GM21526 (cell line): ENCODE measurements at regions not wholly inside any gene's neighbourhood (a gene's known extent, or its start where the extent isn't known, plus 50 kb on each side); places are given as distances from the start of the nearest gene placed in this dataset.

ENCODE experiments used
- ATAC-seq: cut with Tn5 transposase; IDR thresholded peaks from one replicate; pipeline ENCODE4 v1.9.1; 2021; ENCODE audit warnings: moderate library complexity; ENCODE audit not compliant: unreplicated experiment, low FRiP score

GRCh38 chr10:88161070-88161469 lies 297.6 kb downstream of the PTEN start:
- ATAC-seq = no peak

DNA sequence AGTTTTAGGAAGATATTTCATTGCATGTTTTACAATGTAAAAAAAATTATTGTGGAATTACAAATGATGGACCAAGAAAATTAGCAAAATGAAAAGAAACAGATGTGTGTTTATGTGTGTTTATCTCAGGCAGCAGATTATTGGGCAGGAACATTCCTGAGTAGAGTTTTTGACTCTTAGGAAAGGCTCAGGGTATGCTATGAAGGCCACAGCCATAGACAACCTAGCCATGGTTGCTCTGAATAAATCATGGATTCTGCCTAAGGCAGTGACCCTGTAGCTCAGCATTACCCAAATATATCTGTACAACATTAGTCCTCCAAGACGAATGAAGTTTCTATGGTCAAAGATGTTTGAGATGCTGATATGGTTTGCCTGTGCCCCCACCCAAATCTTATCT lies 298.3 kb downstream of the PTEN start:
- no peak for ATAC-seq

DNA sequence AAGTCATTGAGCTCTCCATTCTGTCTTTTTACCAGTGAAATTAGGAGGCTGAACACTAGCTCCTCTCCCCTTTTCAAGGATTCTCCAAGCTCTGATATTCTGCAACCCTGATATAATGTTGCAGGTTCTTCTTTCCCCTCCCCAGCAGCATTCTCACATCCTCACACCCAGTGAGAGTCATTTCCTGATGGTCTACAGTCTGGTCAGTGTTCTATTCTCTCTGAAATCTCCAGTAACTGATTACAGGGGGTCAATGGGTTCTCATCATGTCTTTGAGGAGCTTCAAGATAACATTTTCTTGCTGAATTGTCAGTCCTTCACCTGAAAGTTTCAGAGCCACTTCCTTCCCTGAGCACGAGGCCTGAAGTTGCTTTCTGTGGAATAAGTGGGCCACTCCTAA lies 299.4 kb downstream of the PTEN start:
- ATAC-seq = no peak

DNA sequence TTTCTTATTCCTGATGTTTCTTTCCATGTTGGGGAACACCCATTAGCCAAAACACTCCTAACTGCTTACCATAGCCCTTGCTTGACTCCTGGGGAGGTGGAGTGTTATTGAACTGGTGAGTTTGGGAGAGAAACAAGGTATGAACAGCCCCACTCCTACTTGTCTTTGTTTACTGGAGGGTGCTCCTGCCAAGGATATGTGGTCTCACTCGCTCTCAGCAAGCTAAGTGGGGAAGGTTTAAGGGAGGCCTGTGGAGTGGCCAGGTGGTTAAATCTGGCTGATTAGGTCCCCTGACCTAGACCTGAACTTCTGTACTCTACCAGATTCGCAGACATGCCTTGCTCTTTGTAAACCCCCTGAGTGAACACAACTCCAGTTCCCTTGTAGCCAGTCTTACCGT lies 300.1 kb downstream of the PTEN start:
- no peak for ATAC-seq

DNA sequence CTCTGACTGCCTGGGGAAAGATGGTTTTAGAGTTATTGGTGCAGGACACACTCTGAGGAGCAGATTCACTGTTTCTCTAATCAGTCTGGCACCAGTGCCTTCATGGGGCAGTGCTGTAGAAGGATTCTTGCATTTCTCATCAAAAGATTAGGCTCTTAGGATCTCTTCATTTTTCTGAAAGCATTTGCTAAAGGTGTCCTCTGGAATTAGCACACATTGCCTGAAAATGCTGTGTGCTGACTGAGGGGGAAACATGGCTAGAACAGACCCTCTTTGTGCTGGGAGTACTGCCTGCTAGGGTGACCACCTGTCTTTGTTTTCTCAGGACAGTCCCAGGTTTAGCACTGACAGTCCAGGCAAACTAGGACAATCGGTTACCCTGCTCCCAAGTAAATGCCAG lies 301.0 kb downstream of the PTEN start:
- ATAC-seq = no peak

DNA sequence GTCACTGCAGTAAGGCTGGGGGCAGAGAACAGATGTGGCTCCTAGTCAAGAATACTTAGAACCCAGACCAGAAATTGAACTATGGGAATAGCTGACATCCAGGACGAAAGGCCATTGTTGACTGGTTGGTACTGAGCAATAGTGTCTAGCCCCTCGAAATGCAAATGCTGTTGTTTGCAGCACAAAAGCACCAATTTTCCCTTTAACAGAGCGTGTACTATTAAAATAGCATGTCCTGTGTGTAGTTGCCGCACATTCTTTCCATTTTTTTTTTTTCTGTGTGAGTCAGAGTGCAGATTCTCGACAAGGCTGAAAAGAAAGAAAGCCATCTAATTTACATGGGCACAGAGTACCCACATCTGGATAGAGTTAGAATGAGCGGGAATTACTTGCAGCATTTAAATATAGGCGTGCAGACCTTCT lies 302.4 kb downstream of the PTEN start:
- ATAC-seq = no peak

GRCh38 chr10:88168171-88169036 lies 305.0 kb downstream of the PTEN start:
- no peak for ATAC-seq

DNA sequence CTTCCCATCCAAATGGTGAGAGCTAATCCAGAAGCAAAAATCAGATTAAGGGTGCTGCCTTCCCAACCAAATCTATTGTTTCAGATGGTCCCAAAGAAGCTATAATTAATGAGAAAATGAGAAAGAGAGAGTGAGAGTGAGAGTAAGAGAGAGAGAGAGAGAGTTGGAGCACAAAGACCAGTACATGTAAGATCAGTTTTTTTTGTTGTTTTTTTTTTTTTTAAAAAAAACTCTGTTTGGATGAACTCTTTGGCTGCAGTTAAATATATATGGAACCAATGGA lies 305.6 kb downstream of the PTEN start:
- ATAC-seq = no peak

DNA sequence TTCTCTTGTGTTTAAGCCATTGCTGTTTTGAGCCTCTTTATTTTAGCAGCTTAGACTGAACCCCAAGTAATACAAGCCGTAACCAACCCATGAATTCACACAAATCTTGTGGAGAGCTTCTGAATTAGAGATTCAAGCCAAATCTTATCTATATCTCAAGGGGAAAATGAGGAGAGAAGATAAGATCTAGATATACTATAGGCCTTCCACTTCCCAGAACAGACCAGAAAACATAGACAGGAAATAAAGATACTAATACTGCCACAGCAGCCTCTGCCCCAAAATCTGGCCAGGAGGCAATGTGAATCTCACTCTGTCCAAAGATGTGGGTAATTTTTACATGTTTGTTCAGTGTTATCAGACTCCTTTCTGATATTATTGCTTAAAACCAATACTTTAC lies 307.2 kb downstream of the PTEN start:
- no peak for ATAC-seq

DNA sequence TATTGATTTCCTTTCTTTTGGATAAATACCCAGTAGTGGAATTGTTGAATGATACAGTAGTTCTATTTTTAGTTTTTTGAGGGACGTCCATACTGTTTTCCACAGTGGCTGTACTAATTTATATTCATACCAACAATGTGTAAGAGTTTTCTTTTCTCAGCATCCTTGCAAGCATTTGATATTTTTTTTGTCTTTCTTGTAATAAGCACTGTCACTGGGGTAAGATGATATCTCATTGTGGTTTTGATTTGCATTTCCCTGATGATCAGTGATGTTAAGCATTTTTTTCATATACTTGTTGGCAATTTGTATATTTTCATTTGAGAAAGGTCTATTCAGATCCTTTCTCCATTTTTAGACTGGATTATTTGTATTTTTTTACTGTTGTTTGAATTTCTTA lies 308.7 kb downstream of the PTEN start:
- ATAC-seq = no peak

GRCh38 chr10:88174391-88174790 lies 311.0 kb downstream of the PTEN start:
- no peak for ATAC-seq

- no peak for ATAC-seq
Observed at GRCh38 chr10:88178758-88179157, 315.3 kb downstream of the PTEN start.

GRCh38 chr10:88179831-88180230 lies 316.4 kb downstream of the PTEN start:
- no peak for ATAC-seq

DNA sequence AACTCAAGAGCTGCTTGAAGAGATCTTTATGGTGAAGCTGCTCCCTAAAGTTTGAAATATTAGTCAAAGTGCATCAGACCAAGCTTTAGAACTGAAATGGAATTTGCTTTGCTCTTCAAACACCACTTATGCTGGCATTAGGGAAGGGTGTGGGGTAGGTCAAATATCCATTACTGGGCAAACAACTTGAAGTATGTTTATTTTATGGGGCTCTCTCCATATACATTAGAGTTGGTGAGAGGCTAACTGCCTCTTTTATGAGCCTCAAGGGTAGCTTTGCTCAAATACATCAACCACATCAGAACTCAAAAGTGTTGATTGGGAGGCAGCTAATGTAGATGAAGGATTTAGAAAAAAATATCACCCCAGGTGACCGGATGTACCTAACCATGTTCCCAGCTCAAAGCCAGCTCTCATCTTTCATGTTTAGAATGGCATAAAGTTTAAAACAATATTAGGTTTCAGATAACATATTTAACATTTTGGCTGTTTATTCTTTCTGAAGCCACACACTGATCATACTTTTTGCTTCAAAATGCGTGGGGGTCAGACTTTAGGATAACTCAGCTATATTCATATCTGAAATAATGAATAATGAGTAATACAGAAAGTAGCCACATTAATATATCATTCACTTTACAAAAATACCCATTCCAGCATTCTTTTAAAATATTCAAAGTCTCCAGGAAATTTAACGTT lies 318.6 kb downstream of the PTEN start:
- ATAC-seq = no peak

- no peak for ATAC-seq
Observed at GRCh38 chr10:88182601-88182930, 319.1 kb downstream of the PTEN start.

- ATAC-seq = no peak
Observed at GRCh38 chr10:88184543-88185297, 321.3 kb downstream of the PTEN start.

DNA sequence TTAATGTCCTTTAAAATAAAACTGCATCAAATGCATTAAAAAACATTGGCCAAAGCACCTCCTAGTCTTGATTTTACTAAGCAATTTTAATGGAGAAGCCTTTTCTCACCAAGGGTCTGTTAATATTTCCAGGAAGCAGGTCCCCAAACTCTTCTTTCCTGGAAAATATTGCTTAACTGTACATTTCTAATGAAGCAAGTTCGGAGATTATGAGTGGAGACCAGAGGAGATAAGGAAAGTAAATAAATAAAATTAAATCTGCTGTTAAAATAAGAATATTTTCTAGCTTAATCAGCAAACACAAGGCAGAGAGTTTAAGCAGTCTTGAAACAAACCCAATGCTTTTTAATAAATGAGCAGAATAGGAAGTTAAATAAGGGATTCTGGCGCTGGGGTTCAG lies 322.4 kb downstream of the PTEN start:
- ATAC-seq = no peak

GRCh38 chr10:88186335-88186734 lies 322.9 kb downstream of the PTEN start:
- no peak for ATAC-seq

- no peak for ATAC-seq
Observed at GRCh38 chr10:88187472-88187871, 324.0 kb downstream of the PTEN start.

DNA sequence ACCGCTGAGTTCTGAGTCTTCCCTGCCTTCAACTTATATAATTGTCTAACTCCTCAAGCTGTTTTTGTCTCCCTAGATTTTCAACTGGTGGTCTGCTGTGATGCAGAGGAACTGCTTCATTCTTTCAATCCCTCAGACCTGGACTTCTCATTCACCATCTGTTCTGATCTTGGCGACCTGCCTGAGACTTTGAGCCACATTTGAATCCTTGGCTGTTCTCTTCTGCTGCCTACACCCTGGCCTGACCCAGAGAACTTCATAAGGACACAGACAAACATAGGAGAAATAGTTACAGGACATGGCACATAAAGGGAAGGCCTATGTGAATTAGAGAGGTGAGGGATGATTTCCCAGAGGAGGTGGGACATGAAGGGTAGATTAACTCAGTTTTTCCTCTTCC lies 326.7 kb downstream of the PTEN start:
- ATAC-seq = no peak

- no peak for ATAC-seq
Observed at GRCh38 chr10:88190540-88191235, 327.3 kb downstream of the PTEN start.
